ENCODE measurements at regions not wholly inside any gene's neighbourhood (a gene's known extent, or its start where the extent isn't known, plus 50 kb on each side); places are given as distances from the start of the nearest gene placed in this dataset.

- TF ChIP-seq CTCF (IDR thresholded peaks at IDR 0.05; ENCODE audit: low read length) = no peak
- TF ChIP-seq EZH2 (optimal IDR thresholded peaks at IDR 0.05; ENCODE audit: low read depth, low read length) = no peak
- no peak for TF ChIP-seq EZH2phosphoT487 (IDR thresholded peaks at IDR 0.05; ENCODE audit: low read length)
Measured at GRCh38 chr4:179467878-179468277, 2025.6 kb upstream of the AGA start.

Measured in MM.1S (cell line).